HG03460 (cell line): ENCODE measurements at regions not wholly inside any gene's neighbourhood (a gene's known extent, or its start where the extent isn't known, plus 50 kb on each side); places are given as distances from the start of the nearest gene placed in this dataset.

Experiments
- ATAC-seq: cut with Tn5 transposase; IDR thresholded peaks from one replicate; pipeline ENCODE4 v1.9.1; 2021; ENCODE audit not compliant: unreplicated experiment

DNA sequence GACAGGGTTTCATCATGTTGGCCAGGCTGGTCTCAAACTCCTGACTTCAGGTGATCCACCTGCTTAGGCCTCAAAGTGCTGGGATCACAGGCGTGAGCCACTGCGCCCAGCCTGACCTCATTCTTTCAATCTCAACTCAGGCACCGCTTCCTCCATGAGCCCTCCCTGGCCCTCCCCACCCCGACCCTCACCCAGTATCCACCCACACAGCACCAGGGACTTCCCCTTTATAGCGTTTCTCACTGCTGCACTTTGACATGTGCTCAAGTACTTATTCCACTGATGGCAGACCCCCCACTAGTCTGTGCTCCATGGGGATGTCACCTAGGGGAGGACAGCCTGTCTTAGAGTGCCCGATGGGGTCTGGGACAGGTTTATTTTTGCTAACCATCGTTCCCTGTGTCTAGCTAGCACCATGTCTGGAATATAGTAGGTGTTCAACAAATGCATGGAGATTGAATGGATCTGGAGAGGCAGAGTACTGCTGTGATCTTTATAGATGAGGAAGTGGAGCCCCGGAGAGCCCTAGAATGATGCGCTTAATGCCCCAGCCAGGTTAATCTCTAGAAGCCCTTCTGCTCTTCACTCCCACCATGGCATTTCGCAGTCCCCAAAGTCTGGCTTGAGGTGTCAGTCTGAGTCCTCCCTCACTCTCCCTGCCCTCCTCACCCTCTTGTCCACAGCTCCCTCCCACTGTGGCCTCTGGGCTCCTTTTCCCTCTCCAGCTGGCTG is 258.8 kb downstream of the RPS24 start:
- no peak for ATAC-seq

- no peak for ATAC-seq
These were observed 259.6 kb downstream of the RPS24 start for GRCh38 chr10:78292982-78293865.

DNA sequence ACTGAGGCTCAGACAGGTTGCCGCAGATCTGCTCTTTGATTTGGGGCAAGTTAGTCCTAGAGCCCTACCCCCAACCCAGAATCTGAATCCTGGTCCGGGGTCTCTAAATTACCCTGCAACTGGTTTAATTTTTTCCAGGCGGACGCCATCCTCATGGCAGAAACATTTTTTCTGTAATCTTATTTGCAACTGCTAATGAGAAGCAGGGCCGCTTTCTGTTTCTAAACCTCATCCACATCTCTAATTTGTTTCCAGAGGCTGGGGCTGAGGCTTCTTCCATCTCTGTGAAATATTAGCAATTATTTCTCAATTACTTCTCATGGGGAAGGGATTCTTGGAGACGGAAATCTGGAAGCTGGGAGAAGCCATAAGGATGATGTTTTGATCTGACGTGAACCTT is 261.6 kb downstream of the RPS24 start:
- ATAC-seq = no peak

DNA sequence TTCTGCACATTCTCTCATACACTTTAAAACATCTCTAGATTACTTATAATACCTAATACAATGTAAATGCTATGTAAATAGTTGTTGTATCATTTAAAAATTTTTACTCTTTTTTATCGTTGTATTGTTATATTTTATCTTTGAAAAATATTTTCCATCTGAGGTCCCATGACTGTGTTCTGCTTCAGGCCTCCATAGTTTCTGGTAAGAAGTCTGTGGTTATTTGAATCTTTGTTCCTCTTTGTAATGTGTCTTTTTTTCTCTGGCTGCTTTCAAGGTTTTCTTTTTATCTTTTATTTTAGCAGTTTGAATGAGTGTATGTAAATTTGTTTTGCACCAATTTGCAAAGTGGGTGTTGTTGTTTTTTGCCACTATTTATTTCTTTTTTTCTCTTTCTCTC is 263.1 kb downstream of the RPS24 start:
- ATAC-seq = no peak

DNA sequence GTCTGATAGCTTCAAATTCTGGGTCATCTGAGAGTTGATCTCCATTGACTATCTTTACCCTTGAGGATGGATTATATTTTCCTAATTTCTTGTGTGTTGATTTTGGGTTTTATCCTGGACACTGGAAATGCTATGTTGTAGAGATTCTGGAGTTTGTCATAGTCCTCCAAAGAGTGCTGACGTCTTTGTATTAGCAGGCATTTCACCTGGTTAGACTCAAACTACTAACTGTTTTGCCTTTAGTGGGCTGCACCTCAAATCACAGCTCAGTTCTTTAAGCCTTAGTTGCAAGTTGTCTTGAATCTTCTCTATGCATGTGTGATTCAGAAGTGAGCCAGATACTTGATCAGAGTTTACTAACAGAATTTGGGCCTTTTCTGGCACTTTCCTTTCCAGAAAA is 264.3 kb downstream of the RPS24 start:
- ATAC-seq = no peak

GRCh38 chr10:78298835-78299234 is 265.2 kb downstream of the RPS24 start:
- no peak for ATAC-seq

DNA sequence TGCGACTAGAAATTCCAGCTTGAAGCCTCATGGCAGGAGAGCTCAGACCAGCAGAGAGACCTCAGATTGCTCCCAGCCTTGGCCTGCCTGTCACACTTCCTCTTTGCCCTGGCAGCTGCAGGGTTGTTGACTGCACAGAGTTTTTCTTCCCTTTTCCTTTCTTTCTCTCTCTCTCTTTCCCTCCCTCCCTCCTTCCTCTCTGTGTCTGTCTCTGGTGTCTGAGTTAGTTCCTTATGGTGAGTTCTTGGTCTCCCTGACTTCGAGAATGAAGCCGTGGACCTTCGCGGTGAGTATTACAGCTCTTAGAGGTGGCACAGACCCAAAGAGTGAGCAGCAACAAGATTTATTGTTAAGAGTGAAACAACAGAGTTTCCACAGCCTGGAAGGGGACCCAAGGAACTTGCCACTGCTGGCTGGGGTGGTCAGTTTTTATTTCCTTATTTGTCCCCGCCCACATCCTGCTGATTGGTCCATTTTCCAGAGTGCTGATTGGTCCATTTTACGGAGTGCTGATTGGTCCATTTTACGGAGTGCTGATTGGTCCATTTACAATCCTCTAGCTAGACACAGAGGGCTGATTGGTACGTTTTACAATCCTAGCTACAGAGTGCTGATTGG is 266.3 kb downstream of the RPS24 start:
- ATAC-seq = no peak

- no peak for ATAC-seq
These were observed 266.9 kb downstream of the RPS24 start for GRCh38 chr10:78300526-78300925.

DNA sequence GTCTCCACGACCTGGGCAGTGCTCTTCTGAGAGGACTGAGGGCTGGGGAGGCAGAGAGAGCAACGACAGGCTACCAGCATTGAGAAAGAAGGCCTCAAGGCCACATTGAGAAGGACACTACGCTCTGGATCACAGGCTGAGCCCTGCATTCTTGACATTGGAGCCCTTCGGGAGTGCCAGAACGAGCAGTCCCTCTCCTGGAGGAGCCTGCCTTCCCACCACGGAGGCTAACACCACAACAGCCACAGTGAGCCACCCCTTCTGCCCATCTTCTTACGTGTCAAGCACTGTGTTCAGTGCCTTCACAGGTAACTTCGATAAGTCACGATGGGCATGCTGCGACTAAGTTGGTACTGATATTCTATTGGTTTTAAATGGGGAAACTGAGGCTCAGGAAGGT is 267.8 kb downstream of the RPS24 start:
- ATAC-seq = no peak

DNA sequence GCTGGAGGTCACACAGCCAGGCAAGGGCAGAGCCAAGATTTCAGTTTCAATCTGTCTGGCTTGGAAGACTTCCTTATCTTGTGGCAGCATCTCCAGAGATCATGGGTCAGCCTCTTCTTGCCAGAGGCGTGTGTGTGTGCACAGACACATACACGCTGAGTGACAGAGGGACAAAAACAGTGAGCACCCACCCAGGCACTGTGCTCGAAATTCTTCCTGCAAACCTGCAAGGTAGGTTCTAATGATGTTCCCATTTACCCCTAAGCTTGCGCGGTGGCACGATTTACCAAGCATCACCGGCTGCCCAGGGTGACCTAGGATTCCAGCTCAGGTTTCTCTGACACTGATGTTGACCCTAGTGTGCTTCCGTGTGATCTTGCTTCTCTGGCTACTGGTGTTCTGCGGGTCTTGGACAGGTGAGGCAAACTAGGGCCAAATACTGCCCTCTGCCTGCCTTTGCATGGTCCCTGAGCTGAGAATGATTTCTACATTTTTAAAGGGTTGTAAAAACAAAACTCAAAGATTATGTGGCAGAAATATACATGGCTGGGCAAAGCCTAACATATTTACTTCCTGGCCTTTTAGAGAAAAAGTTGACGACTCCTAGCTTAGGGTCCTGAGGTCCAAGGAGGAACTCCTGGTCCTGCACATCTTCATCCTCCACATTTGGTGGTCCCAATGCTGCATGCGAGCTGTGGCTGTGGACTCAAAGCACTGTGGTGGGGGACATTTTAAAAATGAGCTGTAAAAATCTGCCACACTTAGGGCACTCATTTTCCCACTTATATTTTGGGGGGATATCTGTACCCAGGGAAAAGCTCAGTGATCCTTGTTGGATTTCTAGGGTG is 268.5 kb downstream of the RPS24 start:
- no peak for ATAC-seq

- no peak for ATAC-seq
These were observed 269.0 kb downstream of the RPS24 start for GRCh38 chr10:78302739-78302988.

GRCh38 chr10:78302989-78303854 is 269.6 kb downstream of the RPS24 start:
- peak; percentile 79 for ATAC-seq

- ATAC-seq = no peak
These were observed 270.7 kb downstream of the RPS24 start for GRCh38 chr10:78304091-78305045.

DNA sequence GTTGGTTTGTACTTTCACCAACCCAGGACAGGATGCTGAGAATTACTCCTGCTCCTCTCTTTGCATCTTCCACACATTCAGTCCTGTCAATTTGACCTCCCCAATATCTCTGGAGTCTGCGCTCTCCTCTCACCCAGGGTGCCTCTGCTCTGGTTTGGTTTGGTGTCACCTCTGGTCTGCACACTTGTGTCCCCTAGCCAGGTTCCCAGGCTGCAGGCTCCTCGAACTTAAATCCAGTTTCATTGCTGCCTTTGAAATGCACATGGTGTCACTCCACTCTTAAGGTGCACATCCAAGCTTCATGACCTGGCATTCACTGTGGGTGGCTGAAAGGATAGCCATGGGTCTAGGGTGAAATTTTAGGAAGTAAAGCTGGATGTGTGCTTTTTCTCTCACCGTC is 271.6 kb downstream of the RPS24 start:
- no peak for ATAC-seq

DNA sequence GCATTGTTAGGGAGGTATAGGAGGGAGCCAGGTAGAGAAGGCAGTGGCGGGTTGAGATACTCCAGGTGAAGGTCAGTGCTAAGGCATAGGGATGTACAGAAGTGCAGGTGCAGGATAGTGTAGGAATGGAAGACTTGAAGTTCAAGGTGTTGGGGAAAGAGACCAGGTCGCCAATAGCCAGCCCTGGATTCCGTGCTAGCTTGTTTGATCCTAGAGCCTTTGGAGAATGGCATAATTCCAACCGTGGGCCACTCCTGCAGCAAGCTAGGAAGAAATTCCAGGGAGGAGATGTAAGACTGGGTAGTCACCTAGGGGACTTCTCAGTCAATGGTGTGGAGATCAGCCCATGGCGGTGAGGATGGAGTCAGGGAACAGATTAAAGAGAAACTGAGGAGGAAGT is 272.7 kb downstream of the RPS24 start:
- no peak for ATAC-seq

- no peak for ATAC-seq
These were observed 273.9 kb downstream of the RPS24 start for GRCh38 chr10:78307576-78307975.

- ATAC-seq = no peak
These were observed 276.0 kb downstream of the RPS24 start for GRCh38 chr10:78309536-78310237.

DNA sequence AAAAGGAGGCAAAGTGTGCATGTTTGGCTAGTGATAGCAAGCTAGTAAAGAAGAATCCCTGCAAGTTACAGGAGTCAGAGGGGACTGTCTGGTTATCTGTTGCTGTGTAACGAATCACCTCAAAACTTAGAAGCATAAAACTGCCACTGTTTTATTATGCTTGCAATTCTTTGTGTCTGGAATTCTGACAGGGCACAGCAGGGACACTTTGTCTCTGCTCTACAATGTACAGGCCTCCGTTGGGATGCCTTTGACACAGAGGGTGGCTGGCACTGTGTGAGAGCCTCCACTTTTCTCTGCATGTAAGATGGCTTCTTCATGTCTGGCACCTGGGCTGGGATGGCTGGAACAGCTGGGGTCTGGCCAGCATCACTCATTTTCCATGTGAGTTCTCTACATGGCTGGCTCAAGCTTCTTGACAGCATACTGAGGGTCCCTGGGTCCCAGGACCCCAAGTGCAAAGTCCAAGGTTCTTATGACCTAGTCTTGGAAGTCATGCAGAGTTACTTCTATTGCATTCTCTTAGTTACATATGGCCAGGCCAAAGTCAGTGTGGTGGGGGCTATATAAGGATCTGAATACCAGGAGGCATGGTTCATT is 276.9 kb downstream of the RPS24 start:
- ATAC-seq = no peak
